Testis (tissue), 2 donors: ENCODE measurements at regions not wholly inside any gene's neighbourhood (a gene's known extent, or its start where the extent isn't known, plus 50 kb on each side); places are given as distances from the start of the nearest gene placed in this dataset.

Source experiments
- DNase-seq: peaks from one replicate; pipeline ENCODE4 v3.0.0-alpha.2; 2019
- H3K27ac ChIP-seq, 2 donors: fragments of 200-600 bp; sonication (generic); one replicate each; pipeline ENCODE4 v1.5.1; 2019
- H3K27me3 ChIP-seq: fragments of 200-600 bp; sonication (generic); one replicate; pipeline ENCODE4 v1.5.1; 2019
- H3K36me3 ChIP-seq: fragments of 200-600 bp; sonication (generic); one replicate; pipeline ENCODE4 v1.5.1; 2017; ENCODE audit warnings: low read depth; ENCODE audit errors: missing control alignments
- H3K4me1 ChIP-seq: fragments of 200-600 bp; sonication (generic); one replicate; pipeline ENCODE4 v1.5.1; 2019
- H3K4me3 ChIP-seq, 2 donors: fragments of 200-600 bp; sonication (generic); one replicate each; pipeline ENCODE4 v1.5.1; 2017 to 2019
- H3K9me3 ChIP-seq: fragments of 200-600 bp; sonication (generic); one replicate; pipeline ENCODE4 v1.5.1; 2017
- POLR2A ChIP-seq: fragments of 450-650 bp; IDR thresholded peaks from one replicate; pipeline ENCODE4 v1.6.1; 2017; ENCODE audit warnings: antibody characterized with exemption, mild to moderate bottlenecking, moderate library complexity
- WGBS, 2 donors: methylation state at CpG; one replicate each; pipeline ENCODE4 v1.1.5; 2018; 5-methylcytosine and 5-hydroxymethylcytosine counted together
- intact Hi-C: fragments of 100-400 bp; cut with DNase I; formaldehyde crosslinking; loops from one replicate; pipeline ENCODE4 v1.15.1; 2023; ENCODE audit warnings: low total_unique reads
- TF ChIP-seq, protein P1 (sequence below), 3 experiments: fragments of 450-650 bp in 2 of 3; fragments of 200-600 bp in 1 of 3; sonication (generic) in 1 of 3; IDR thresholded peaks; one replicate each; pipeline ENCODE4 v1.5.1; 2016 to 2019; ENCODE audit warnings: antibody characterized with exemption in 3 of 3, mild to moderate bottlenecking in 2 of 3, moderate library complexity in 1 of 3

DNA sequence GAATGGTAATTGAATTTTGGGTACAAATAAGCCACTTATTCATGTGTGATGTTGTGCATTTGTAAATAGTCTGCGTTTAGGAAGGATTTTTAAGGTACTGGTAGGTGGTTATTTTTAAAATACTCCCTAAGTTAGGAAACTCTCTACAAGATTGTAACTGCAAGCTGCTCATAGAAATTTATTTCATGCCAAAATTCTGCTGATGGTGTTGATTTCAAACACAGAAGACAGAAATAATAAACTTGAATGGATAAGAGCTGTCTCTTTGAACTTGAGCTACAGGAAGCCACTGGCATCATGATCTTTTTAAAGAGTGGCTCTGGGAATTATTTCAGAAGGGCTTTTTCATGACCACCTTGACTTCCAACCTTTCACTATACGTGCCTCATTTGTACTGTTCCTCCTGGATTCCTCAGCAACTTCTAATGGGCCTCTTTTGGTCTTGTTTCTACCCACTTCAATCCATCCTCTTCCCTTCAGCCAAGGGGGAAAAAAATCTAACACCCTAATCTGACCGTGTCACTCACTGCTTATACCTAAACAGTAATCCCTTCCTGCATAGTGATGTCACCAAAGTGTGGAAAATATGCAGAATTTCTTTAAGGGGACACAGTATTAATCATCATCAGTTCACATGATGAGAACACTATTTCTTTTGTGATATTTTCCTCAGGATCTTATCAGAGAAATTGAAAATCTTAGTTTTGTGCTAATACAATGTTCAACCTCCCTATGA is 113.6 kb downstream of the PFDN4 start:
- Histone ChIP-seq H3K4me3 (no peak overlapping the region), H3K9me3 (no peaks in the 10 kb centered on the region)

DNA sequence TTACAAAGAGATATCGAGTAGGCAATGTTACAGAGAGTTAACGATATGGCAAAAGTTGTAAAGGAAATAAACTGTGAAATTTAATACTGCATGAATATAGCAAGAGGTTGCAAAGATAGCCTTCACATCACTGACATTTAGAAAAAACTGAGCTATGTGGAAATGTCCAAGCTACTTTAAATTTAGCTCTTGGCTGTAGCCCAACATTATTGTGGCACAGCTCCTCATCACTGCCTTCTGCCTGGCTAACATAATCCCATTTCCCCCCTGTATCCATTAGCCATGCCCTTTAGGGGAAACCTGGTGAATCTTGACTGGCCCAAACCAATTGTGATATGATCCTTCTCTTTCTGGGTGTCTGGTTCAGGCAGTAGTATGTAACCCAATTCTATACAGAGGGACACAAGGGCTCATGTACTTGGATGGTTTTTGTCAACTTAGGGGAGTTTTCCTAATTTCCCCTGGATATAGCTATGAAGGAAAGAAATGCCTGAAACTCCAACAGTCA is 115.4 kb downstream of the PFDN4 start:
- no peak for DNase-seq
- WGBS, 2 donors = 71% methylated on average over 2 of the region's 2 CpGs
- TF ChIP-seq, protein P1, sequence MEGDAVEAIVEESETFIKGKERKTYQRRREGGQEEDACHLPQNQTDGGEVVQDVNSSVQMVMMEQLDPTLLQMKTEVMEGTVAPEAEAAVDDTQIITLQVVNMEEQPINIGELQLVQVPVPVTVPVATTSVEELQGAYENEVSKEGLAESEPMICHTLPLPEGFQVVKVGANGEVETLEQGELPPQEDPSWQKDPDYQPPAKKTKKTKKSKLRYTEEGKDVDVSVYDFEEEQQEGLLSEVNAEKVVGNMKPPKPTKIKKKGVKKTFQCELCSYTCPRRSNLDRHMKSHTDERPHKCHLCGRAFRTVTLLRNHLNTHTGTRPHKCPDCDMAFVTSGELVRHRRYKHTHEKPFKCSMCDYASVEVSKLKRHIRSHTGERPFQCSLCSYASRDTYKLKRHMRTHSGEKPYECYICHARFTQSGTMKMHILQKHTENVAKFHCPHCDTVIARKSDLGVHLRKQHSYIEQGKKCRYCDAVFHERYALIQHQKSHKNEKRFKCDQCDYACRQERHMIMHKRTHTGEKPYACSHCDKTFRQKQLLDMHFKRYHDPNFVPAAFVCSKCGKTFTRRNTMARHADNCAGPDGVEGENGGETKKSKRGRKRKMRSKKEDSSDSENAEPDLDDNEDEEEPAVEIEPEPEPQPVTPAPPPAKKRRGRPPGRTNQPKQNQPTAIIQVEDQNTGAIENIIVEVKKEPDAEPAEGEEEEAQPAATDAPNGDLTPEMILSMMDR (IDR thresholded peaks at IDR 0.05) = no peak
- no peak for TF ChIP-seq POLR2A
- no peak overlapping the region for H3K27ac ChIP-seq
- no peaks in the 10 kb centered on the region for H3K4me1 ChIP-seq
- H3K9me3 ChIP-seq = no peaks in the 10 kb centered on the region
- intact Hi-C loops = no loop called here
- H3K4me3 ChIP-seq = no peak overlapping the region
- H3K27me3 ChIP-seq = no peaks in the 10 kb centered on the region
- H3K36me3 ChIP-seq = no peaks in the 10 kb centered on the region

More for the DNA sequence above, 113.6 kb downstream of the PFDN4 start:
- Histone ChIP-seq H3K27ac (no peak overlapping the region), H3K36me3 (no peaks in the 10 kb centered on the region), H3K4me1 (no peaks in the 10 kb centered on the region), H3K27me3 (no peaks in the 10 kb centered on the region)
- TF ChIP-seq, protein P1 (IDR thresholded peaks at IDR 0.05) = no peak
- no peak for TF ChIP-seq POLR2A
- 74 to 82% methylated on average over 3 of the region's 3 CpGs for WGBS, 2 donors
- intact Hi-C loops = no loop called here
- no peak for DNase-seq

- TF ChIP-seq POLR2A = no peak
- TF ChIP-seq, protein P1 (IDR thresholded peaks at IDR 0.05) = no peak
- no peak overlapping the region for H3K4me3 ChIP-seq
- H3K27ac ChIP-seq = no peak overlapping the region
- 82 to 83% methylated on average over 4 of the region's 4 CpGs for WGBS, 2 donors
- H3K9me3 ChIP-seq = no peaks in the 10 kb centered on the region
- DNase-seq = no peak
- intact Hi-C loops = no loop called here
- no peaks in the 10 kb centered on the region for H3K36me3 ChIP-seq
- no peaks in the 10 kb centered on the region for H3K4me1 ChIP-seq
- no peaks in the 10 kb centered on the region for H3K27me3 ChIP-seq
Measured at GRCh38 chr20:54324041-54324440, 116.2 kb downstream of the PFDN4 start.

DNA sequence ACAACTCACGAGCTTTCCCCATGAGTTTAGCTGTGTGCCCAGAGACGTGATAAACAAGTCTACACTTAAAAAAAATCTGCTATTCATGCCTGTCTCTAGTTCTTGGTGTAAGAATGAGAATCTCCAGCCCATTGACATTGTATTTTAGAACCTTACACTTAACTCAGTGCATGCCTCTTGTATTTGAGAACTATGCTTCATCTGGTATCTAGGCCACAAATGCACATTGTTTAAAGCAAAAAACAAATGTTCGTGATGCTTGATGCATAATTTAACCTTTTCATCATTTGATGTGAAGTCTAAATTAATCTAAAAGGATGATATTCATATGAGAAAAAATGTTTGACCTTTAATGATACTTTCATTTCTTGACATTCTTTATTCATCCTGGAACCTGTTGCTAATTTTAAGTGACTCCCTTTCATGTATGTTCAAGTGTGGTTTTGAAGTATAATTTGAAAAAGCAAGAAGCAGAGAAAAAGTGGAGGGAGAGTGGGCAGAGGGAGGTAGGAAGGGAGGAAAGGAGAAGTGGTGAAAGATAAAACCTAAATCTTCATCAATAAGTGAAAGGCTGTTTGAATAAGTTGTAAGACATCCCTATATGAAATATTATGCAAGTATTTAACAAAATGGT is 116.9 kb downstream of the PFDN4 start:
- intact Hi-C loops = no loop called here
- no peak for TF ChIP-seq POLR2A
- TF ChIP-seq, protein P1 (IDR thresholded peaks at IDR 0.05) = no peak
- Histone ChIP-seq H3K9me3 (no peaks in the 10 kb centered on the region), H3K36me3 (no peaks in the 10 kb centered on the region), H3K27me3 (no peaks in the 10 kb centered on the region), H3K4me3 (no peak overlapping the region), H3K4me1 (no peaks in the 10 kb centered on the region), H3K27ac (no peak overlapping the region)
- DNase-seq = no peak
- 86 to 88% methylated on average over 3 of the region's 3 CpGs for WGBS, 2 donors
